ENCODE measurements at regions not wholly inside any gene's neighbourhood (a gene's known extent, or its start where the extent isn't known, plus 50 kb on each side); places are given as distances from the start of the nearest gene placed in this dataset.

GRCh38 chr15:47395076-47395475 lies 322.2 kb upstream of the SEMA6D start:
- DNase-seq: peak in 2 of 3 donors; percentile 4 to 33

- no peak for DNase-seq
Measured at GRCh38 chr15:47397655-47398054, 319.6 kb upstream of the SEMA6D start.

GRCh38 chr15:47398132-47398531 lies 319.2 kb upstream of the SEMA6D start:
- no peak for DNase-seq

GRCh38 chr15:47398594-47398993 lies 318.7 kb upstream of the SEMA6D start:
- no peak for DNase-seq

- DNase-seq: no peak
Measured at GRCh38 chr15:47399100-47399499, 318.2 kb upstream of the SEMA6D start.

GRCh38 chr15:47400603-47401002 lies 316.7 kb upstream of the SEMA6D start:
- DNase-seq: no peak

GRCh38 chr15:47401427-47401826 lies 315.9 kb upstream of the SEMA6D start:
- peak in 2 of 3 donors; percentile 2 to 17 for DNase-seq

GRCh38 chr15:47402829-47403228 lies 314.5 kb upstream of the SEMA6D start:
- no peak for DNase-seq

GRCh38 chr15:47404877-47405276 lies 312.4 kb upstream of the SEMA6D start:
- no peak for DNase-seq

- no peak for DNase-seq
Measured at GRCh38 chr15:47405365-47406162, 311.7 kb upstream of the SEMA6D start.

- DNase-seq: no peak
Measured at GRCh38 chr15:47407692-47408091, 309.6 kb upstream of the SEMA6D start.

- no peak for DNase-seq
Measured at GRCh38 chr15:47409038-47409437, 308.3 kb upstream of the SEMA6D start.

GRCh38 chr15:47409600-47409999 lies 307.7 kb upstream of the SEMA6D start:
- no peak for DNase-seq

GRCh38 chr15:47410247-47410646 lies 307.1 kb upstream of the SEMA6D start:
- peak; percentile 6 to 51 (median 32) for DNase-seq

GRCh38 chr15:47411733-47412132 lies 305.6 kb upstream of the SEMA6D start:
- no peak for DNase-seq

- DNase-seq: no peak
Measured at GRCh38 chr15:47412136-47412535, 305.2 kb upstream of the SEMA6D start.

- DNase-seq: no peak
Measured at GRCh38 chr15:47412802-47413201, 304.5 kb upstream of the SEMA6D start.

GRCh38 chr15:47414207-47414606 lies 303.1 kb upstream of the SEMA6D start:
- no peak for DNase-seq

GRCh38 chr15:47415539-47415971 lies 301.8 kb upstream of the SEMA6D start:
- DNase-seq: no peak

GRCh38 chr15:47422881-47423665 lies 294.2 kb upstream of the SEMA6D start:
- DNase-seq: peak; percentile 39 to 67 (median 58)

GRCh38 chr15:47427463-47427862 lies 289.8 kb upstream of the SEMA6D start:
- no peak for DNase-seq

GRCh38 chr15:47429376-47429775 lies 287.9 kb upstream of the SEMA6D start:
- DNase-seq: no peak

GRCh38 chr15:47431501-47431900 lies 285.8 kb upstream of the SEMA6D start:
- DNase-seq: no peak

GRCh38 chr15:47432826-47433225 lies 284.5 kb upstream of the SEMA6D start:
- DNase-seq: no peak

Measured in suppressor macrophage treated with lipopolysaccharide for 1 hour (primary cell).